Common myeloid progenitor, CD34-positive (primary cell): ENCODE measurements at regions not wholly inside any gene's neighbourhood (a gene's known extent, or its start where the extent isn't known, plus 50 kb on each side); places are given as distances from the start of the nearest gene placed in this dataset.

Experiments used
- CTCF ChIA-PET: fragments of 350-600 bp; sonication (Branson Sonifier 250); formaldehyde crosslinking; loops from one replicate; lab custom pipeline; 2021; ENCODE audit warnings: antibody characterized with exemption; lab: Charles Lee
- POLR2A ChIA-PET: fragments of 350-600 bp; sonication (Branson Sonifier 250); formaldehyde crosslinking; loops from one replicate; lab custom pipeline; 2021; ENCODE audit warnings: antibody characterized with exemption; lab: Charles Lee
- DNase-seq, 3 donors: peaks; one replicate each; pipeline versions ENCODE4 v3.0.0 to v3.0.0-alpha.2; 2013
- H3K27ac ChIP-seq, 2 experiments: 1 replicate in 1 of 2; 2 replicates in 1 of 2; pipeline ENCODE4 v1.7.0; 2013; ENCODE audit warnings: inconsistent platforms in 2 of 2, low read length in 2 of 2, mild to moderate bottlenecking in 2 of 2, low read depth in 1 of 2, moderate library complexity in 1 of 2; ENCODE audit not compliant: severe bottlenecking in 2 of 2, insufficient read depth in 1 of 2, poor library complexity in 1 of 2
- H3K27me3 ChIP-seq, 5 experiments: replicated peaks in 2 of 5; 1 replicate in 3 of 5; 2 replicates in 2 of 5; pipeline versions ENCODE4 v1.6.1 to v1.7.0; 2013; ENCODE audit warnings: low read length in 4 of 5, mild to moderate bottlenecking in 2 of 5, moderate library complexity in 2 of 5, inconsistent platforms in 1 of 5; ENCODE audit not compliant: insufficient read depth in 5 of 5, control insufficient read depth in 4 of 5
- H3K36me3 ChIP-seq, 4 experiments: 1 replicate in 2 of 4; 2 replicates in 2 of 4; pipeline versions ENCODE4 v1.6.1 to v1.7.0; 2013; ENCODE audit warnings: low read length in 3 of 4, control low read depth in 1 of 4, mild to moderate bottlenecking in 1 of 4; ENCODE audit not compliant: control insufficient read depth in 4 of 4, insufficient read depth in 4 of 4
- H3K4me1 ChIP-seq, 4 experiments: 1 replicate in 3 of 4; 2 replicates in 1 of 4; pipeline versions ENCODE4 v1.6.1 to v1.7.1; 2013; ENCODE audit warnings: low read length in 3 of 4, mild to moderate bottlenecking in 3 of 4, control low read depth in 1 of 4, inconsistent platforms in 1 of 4, moderate library complexity in 1 of 4; ENCODE audit not compliant: control insufficient read depth in 4 of 4, insufficient read depth in 4 of 4; ENCODE audit errors: control extremely low read depth in 1 of 4
- H3K4me3 ChIP-seq, 7 experiments: 1 replicate in 4 of 7; 2 replicates in 3 of 7; pipeline versions ENCODE4 v1.5.1 to v1.7.0; 2013; ENCODE audit warnings: mild to moderate bottlenecking in 7 of 7, low read length in 6 of 7, moderate library complexity in 6 of 7, inconsistent platforms in 2 of 7, low read depth in 2 of 7, control low read depth in 1 of 7; ENCODE audit not compliant: insufficient read depth in 4 of 7, control insufficient read depth in 1 of 7; ENCODE audit errors: extremely low read depth in 1 of 7
- H3K9me3 ChIP-seq, 5 experiments: 1 replicate in 4 of 5; 2 replicates in 1 of 5; pipeline versions ENCODE4 v1.6.1 to v1.7.1; 2013; ENCODE audit warnings: low read length in 4 of 5, mild to moderate bottlenecking in 2 of 5, inconsistent platforms in 1 of 5, low read depth in 1 of 5, moderate library complexity in 1 of 5; ENCODE audit not compliant: control insufficient read depth in 4 of 5, insufficient read depth in 2 of 5; ENCODE audit errors: control extremely low read depth in 1 of 5
- WGBS: methylation state at CpG from one replicate; pipeline ENCODE4 v1.1.5; 2013; ENCODE audit not compliant: insufficient coverage; 5-methylcytosine and 5-hydroxymethylcytosine counted together

- POLR2A ChIA-PET, result no interaction called here
These were observed 69.4 kb upstream of the LAPTM4A start for GRCh38 chr2:20120569-20121416.

DNA sequence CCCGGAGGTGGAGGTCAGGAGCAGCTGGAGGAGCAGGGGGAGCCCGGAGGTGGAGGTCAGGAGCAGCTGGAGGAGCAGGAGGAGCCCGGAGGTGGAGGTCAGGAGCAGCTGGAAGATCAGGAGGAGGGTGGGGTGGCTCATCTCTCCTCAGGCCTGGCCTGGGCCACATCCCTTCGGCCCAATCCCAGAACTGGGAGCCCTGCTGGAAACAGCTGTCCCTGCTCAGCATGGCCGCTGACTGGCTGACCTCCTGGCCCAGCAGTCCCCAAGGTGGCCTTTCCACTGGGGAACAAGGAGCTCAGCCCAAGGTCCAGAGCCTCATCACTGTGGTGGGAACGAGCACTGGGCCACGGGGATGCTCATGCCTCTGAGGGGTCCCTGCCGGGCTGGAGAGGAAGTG, 66.6 kb upstream of the LAPTM4A start:
- H3K27me3 ChIP-seq, result no peaks in the 10 kb centered on the region
- peaks cover 0 to 5% (median 2%) of the 10 kb centered on the region in 4 experiments for H3K4me1 ChIP-seq
- no peak for DNase-seq
- ChIA-PET POLR2A (no interaction called here), CTCF (interaction anchor here (1.2 to 1.6 kb wide), 3 partner anchors 11 to 120 kb away, joined by 3 to 4 read pairs (median 3); no protein-coding TSS in a partner anchor)
- H3K4me3 ChIP-seq, result no peak overlapping the region
- 93% methylated on average over 8 of the region's 8 CpGs for WGBS
- H3K27ac ChIP-seq, result no peak overlapping the region
- no peaks in the 10 kb centered on the region for H3K36me3 ChIP-seq
- H3K9me3 ChIP-seq, result no peaks in the 10 kb centered on the region

More at GRCh38 chr2:20120569-20121416, 69.4 kb upstream of the LAPTM4A start:
- no peaks in the 10 kb centered on the region for H3K27me3 ChIP-seq
- H3K36me3 ChIP-seq, result no peaks in the 10 kb centered on the region
- DNase-seq, result no peak
- no peaks in the 10 kb centered on the region for H3K4me1 ChIP-seq
- no peak overlapping the region for H3K27ac ChIP-seq
- H3K4me3 ChIP-seq, result no peak overlapping the region
- 100% methylated on average over 5 of the region's 10 CpGs for WGBS
- H3K9me3 ChIP-seq, result no peaks in the 10 kb centered on the region
- CTCF ChIA-PET, result interaction anchor here (1.2 kb wide), 1 partner anchor 16 kb away, joined by 3 read pairs; no protein-coding TSS in a partner anchor

DNA sequence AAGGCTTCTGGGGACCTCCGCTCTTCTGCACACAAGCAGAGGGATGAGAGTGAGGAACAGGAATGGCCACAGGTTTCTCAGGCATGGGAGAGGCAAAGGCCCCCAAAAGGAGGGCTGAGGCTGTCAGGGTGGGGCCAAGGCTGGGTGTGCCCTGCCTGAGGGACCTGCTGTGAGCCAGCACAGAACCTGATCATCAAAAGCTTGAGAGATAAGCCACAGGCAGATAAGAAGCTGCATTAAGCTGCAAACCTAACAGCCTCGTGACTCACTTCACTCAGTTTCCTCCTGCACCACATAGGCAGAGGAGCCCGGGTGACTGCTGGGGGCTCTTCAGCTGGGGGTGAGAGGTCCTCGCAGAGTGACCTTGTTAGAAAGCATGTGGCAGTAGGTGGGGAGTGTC, 64.5 kb upstream of the LAPTM4A start:
- POLR2A ChIA-PET, result no interaction called here
- H3K4me3 ChIP-seq, result no peak overlapping the region
- no peaks in the 10 kb centered on the region for H3K9me3 ChIP-seq
- 100% methylated on average over 3 of the region's 4 CpGs for WGBS
- no peaks in the 10 kb centered on the region for H3K36me3 ChIP-seq
- H3K27me3 ChIP-seq, result no peaks in the 10 kb centered on the region
- peaks cover 0 to 5% (median 2%) of the 10 kb centered on the region in 4 experiments for H3K4me1 ChIP-seq
- CTCF ChIA-PET, result interaction anchor here (1.0 kb wide), 1 partner anchor 9 kb away, joined by 4 read pairs; no protein-coding TSS in a partner anchor
- H3K27ac ChIP-seq, result no peak overlapping the region
- DNase-seq, result no peak

DNA sequence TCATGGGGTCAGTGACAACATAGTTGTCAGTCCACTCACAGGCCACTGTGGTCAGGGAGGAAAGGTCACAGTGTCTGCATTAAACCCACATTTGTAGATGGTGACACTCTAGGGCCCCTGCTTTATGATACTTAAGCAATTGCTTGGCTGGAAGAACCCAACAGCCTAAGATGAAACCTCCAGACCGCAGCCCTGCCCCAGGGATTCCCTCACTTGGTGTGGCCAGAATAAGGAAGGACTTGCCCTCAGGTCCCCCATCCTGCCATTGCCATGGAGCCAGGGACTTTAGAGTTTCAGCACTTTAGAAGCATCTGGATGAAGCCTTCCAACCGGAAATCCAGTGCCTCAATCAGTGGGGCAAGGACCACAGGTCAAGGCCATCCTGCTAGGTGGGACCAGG, 63.9 kb upstream of the LAPTM4A start:
- CTCF ChIA-PET, result interaction anchor here (1.0 kb wide), 1 partner anchor 9 kb away, joined by 4 read pairs; no protein-coding TSS in a partner anchor
- DNase-seq, result no peak

DNA sequence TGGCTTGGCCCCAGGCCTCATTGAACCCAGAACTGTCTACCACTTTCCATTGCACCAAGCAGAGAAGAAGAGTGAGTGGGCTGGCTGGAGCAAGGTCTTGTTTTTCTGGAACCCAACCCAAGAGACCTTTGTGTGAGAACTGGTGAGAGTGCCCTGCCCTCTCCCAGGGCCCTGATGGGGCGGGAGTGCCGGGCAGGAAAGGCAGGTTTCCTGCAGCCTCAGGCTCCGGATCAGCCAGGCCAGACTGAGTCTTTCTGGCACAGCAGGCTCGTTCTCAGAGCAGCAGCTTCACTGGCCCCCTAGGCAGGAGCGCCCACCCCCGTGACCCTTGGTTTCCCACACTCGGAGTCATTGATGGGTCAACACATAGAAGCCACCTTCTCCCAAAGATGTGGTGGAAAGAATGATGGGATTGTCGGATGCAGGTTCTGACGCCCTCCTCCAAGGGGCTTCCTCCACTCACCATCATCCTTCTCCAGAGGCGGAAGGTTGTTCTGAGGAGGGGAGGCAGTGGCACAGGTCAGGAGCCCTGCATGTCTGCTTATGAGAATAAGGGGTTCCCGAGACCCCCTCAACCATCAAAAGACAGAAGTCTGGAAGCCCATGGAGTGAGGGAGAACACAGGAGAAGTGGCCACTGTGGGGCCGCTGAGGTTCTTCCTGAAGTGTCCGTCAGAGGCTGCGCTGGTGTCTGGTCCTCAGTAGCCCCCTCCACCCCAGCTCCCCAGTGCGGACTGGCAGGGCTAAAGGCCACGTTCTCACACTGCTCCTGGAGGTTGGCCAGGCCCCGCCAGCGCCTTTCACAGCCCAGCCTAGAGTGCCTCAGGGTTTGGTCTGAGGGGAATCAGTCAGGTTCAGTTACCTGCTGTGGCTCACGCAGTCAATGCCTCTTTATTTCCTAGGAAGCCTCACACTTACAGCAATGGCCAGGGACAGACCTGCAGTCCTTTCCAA, 62.8 kb upstream of the LAPTM4A start:
- no peak for DNase-seq
- WGBS, result 54% methylated on average over 6 of the region's 19 CpGs
- CTCF ChIA-PET, result interaction anchor here (1.2 kb wide), 1 partner anchor 22 kb away, joined by 3 read pairs; no protein-coding TSS in a partner anchor
- Histone ChIP-seq H3K36me3 (no peaks in the 10 kb centered on the region), H3K4me3 (no peak overlapping the region), H3K4me1 (peaks cover 0 to 5% (median 2%) of the 10 kb centered on the region in 4 experiments), H3K9me3 (peaks cover 0 to 3% (median 0%) of the 10 kb centered on the region in 5 experiments), H3K27me3 (no peaks in the 10 kb centered on the region), H3K27ac (no peak overlapping the region)
- POLR2A ChIA-PET, result interaction anchor here (0.6 kb wide), 1 partner anchor 40 kb away, joined by 3 read pairs; no protein-coding TSS in a partner anchor

More for the DNA sequence above, 63.9 kb upstream of the LAPTM4A start:
- Histone ChIP-seq H3K9me3 (peaks cover 0 to under 1% (median 0%) of the 10 kb centered on the region in 5 experiments), H3K36me3 (no peaks in the 10 kb centered on the region), H3K4me1 (peaks cover 0 to 5% (median 2%) of the 10 kb centered on the region in 4 experiments), H3K4me3 (no peak overlapping the region), H3K27ac (no peak overlapping the region), H3K27me3 (no peaks in the 10 kb centered on the region)
- 100% methylated on average over 2 of the region's 2 CpGs for WGBS
- POLR2A ChIA-PET, result no interaction called here

GRCh38 chr2:20113004-20113796, 61.8 kb upstream of the LAPTM4A start:
- CTCF ChIA-PET, result interaction anchor here (1.2 to 1.7 kb wide), 2 partner anchors 14 to 21 kb away, joined by 3 to 4 read pairs; no protein-coding TSS in a partner anchor
- WGBS, result over 99% methylated on average over 11 of the region's 15 CpGs
- no peak overlapping the region for H3K27ac ChIP-seq
- POLR2A ChIA-PET, result no interaction called here
- no peak for DNase-seq
- peaks cover 0 to 5% (median 2%) of the 10 kb centered on the region in 4 experiments for H3K4me1 ChIP-seq
- no peak overlapping the region for H3K4me3 ChIP-seq
- H3K9me3 ChIP-seq, result peaks cover 0 to 3% (median 0%) of the 10 kb centered on the region in 5 experiments
- H3K36me3 ChIP-seq, result no peaks in the 10 kb centered on the region
- H3K27me3 ChIP-seq, result no peaks in the 10 kb centered on the region
